ENCODE measurements at regions not wholly inside any gene's neighbourhood (a gene's known extent, or its start where the extent isn't known, plus 50 kb on each side); places are given as distances from the start of the nearest gene placed in this dataset.

DNA sequence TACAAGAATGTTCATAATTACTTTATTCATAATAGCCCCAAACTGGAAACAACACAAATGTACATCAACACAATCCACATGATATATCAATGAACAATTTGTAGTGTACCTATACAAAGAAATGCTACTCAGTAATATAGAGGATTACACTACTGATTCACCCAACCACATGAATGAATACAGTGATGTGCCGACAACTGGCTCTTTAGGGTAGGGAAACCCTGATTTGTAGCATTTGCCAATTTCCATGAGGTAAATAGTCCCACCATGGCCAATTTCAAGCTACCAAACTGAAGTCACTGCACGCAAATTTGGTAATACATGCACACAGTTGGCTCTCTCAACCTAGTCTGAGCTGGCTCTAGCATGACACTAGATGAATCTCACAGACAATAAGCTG lies 190.4 kb upstream of the KRR1 start:
- no peak overlapping the region for H3K4me3 ChIP-seq (ENCODE audit: low read depth, low read length)
- H3K27ac ChIP-seq: no peak overlapping the region
- DNase-seq: no peak
- in situ Hi-C loops (cut with HindIII; ENCODE audit: low pct_ligation_motif_present, low sequenced_read_pairs): no loop called here
- no peaks in the 10 kb centered on the region for H3K36me3 ChIP-seq (replicated peaks)
- no peaks in the 10 kb centered on the region for H3K27me3 ChIP-seq (replicated peaks)
- TF ChIP-seq CTCF (IDR thresholded peaks at IDR 0.05; ENCODE audit: low read depth, low read length, missing control alignments): no peak

DNA sequence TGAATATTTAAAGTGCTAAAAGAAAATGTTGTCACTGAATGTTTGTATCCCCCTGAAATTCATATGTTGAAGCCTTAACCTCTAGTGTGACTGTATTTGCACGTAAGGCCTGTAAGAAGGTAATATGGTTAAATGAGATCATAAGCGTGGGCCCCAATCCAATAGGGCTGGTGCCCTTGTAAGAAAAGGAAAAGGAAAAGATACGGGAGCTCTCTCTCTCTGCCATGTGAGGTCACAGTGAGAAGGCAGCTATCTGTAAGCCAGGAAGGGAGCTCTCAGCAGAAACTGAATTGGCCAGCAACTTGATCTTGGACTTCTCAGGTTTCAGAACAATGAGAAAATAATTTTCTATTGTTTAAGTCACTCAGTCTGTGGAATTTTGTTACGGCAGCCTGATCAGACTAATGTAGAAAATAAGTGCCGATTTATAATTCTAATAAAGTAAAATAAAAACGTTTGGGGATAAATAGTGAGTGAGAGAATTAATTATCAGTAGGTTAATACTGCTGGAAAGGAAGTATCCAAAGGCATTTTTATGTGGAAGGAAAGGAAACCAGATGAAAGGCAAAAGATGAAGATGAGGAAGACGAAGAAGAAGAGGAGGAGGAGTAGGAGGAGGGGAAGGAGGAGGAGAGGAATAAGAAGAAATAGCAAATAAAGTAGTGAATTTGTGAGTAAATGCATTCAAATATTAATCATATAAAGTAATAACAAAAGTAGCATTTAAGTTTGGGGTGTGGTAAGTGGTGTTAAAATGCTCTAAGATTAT lies 188.5 kb upstream of the KRR1 start:
- Histone ChIP-seq H3K27me3 (replicated peaks) (no peaks in the 10 kb centered on the region), H3K36me3 (replicated peaks) (no peaks in the 10 kb centered on the region), H3K27ac (peak overlapping the region; percentile 60), H3K4me3 (ENCODE audit: low read depth, low read length) (no peak overlapping the region)
- TF ChIP-seq CTCF (IDR thresholded peaks at IDR 0.05; ENCODE audit: low read depth, low read length, missing control alignments): no peak
- peak; percentile 78 for DNase-seq
- in situ Hi-C loops (cut with HindIII; ENCODE audit: low pct_ligation_motif_present, low sequenced_read_pairs): no loop called here

GRCh38 chr12:75699251-75699650 lies 187.8 kb upstream of the KRR1 start:
- in situ Hi-C loops (cut with HindIII; ENCODE audit: low pct_ligation_motif_present, low sequenced_read_pairs): no loop called here
- no peak for DNase-seq
- Histone ChIP-seq H3K36me3 (replicated peaks) (no peaks in the 10 kb centered on the region), H3K27me3 (replicated peaks) (no peaks in the 10 kb centered on the region), H3K4me3 (ENCODE audit: low read depth, low read length) (no peak overlapping the region), H3K27ac (peak overlapping the region; percentile 60)
- TF ChIP-seq CTCF (IDR thresholded peaks at IDR 0.05; ENCODE audit: low read depth, low read length, missing control alignments): no peak

GRCh38 chr12:75698052-75698451 lies 186.6 kb upstream of the KRR1 start:
- Histone ChIP-seq H3K27me3 (replicated peaks) (no peaks in the 10 kb centered on the region), H3K27ac (no peak overlapping the region), H3K36me3 (replicated peaks) (no peaks in the 10 kb centered on the region), H3K4me3 (ENCODE audit: low read depth, low read length) (no peak overlapping the region)
- in situ Hi-C loops (cut with HindIII; ENCODE audit: low pct_ligation_motif_present, low sequenced_read_pairs): no loop called here
- no peak for DNase-seq
- no peak for TF ChIP-seq CTCF (IDR thresholded peaks at IDR 0.05; ENCODE audit: low read depth, low read length, missing control alignments)

DNA sequence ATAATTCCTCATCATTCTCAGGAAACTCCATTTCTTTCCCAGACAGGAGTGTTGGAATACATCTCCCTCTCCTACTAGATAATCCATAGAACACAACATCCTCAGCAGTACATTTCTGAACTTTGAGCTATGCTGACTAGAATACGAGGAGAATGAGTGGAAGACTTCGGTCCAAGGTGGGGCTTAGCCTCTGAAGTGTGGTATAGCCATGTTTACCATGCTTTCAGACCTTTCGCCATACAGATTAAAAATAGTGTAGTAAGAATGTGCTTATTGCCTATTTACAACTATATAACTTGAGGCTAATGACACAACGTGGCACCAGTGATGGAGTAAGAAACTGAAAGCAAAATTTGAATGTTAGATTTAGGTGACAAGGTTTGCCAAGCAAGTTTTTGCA lies 184.5 kb upstream of the KRR1 start:
- Histone ChIP-seq H3K36me3 (replicated peaks) (no peaks in the 10 kb centered on the region), H3K27me3 (replicated peaks) (no peaks in the 10 kb centered on the region), H3K4me3 (ENCODE audit: low read depth, low read length) (no peak overlapping the region), H3K27ac (no peak overlapping the region)
- no peak for DNase-seq
- in situ Hi-C loops (cut with HindIII; ENCODE audit: low pct_ligation_motif_present, low sequenced_read_pairs): no loop called here
- no peak for TF ChIP-seq CTCF (IDR thresholded peaks at IDR 0.05; ENCODE audit: low read depth, low read length, missing control alignments)
